ENCODE measurements at regions not wholly inside any gene's neighbourhood (a gene's known extent, or its start where the extent isn't known, plus 50 kb on each side); places are given as distances from the start of the nearest gene placed in this dataset.

- no peak for TF ChIP-seq USF2 (IDR thresholded peaks at IDR 0.05; ENCODE audit: low read length)
Measured at GRCh38 chr6:62889240-62889639, 322.0 kb upstream of the FKBP1C start (continued).
